K562 (cell line): ENCODE measurements at regions not wholly inside any gene's neighbourhood (a gene's known extent, or its start where the extent isn't known, plus 50 kb on each side); places are given as distances from the start of the nearest gene placed in this dataset.

Experiments used
- ATAC-seq: fragments of 200-7000 bp; cut with Tn5 transposase; 3 replicates; pipeline ENCODE4 v1.9.1; 2020; ENCODE audit warnings: moderate library complexity
- BruUV-seq: library from RNA; stranded (reverse); fragments of 400-500 nt; replicated peaks from 2 replicates; lab custom pipeline; 2021; lab: Mats Ljungman, UMichigan
- CTCF ChIA-PET: fragments of 300-600 bp; formaldehyde crosslinking; extraction: SDS; loops from one replicate; lab custom pipeline; 2021; ENCODE audit warnings: low intra/inter-chr PET ratio; lab: Yijun Ruan, JAX
- POLR2A ChIA-PET: fragments of 300-600, 350-650 bp; sonication (Branson Sonifier 250); formaldehyde crosslinking; extraction: SDS; loops from one replicate; lab custom pipeline; 2021; ENCODE audit warnings: antibody characterized with exemption, inconsistent platforms; lab: Yijun Ruan, JAX
- DNase-seq, 4 experiments: peaks; one replicate each; pipeline versions ENCODE4 v3.0.0 to v3.0.0-alpha.2; 2011 to 2018; ENCODE audit warnings: low spot score in 3 of 4, mixed read lengths in 3 of 4; ENCODE audit errors: extremely low read depth in 1 of 4
- FAIRE-seq: peaks from 2 replicates; lab custom pipeline; 2011; peaks lifted over from hg19 to GRCh38; lab: Jason Lieb, UNC
- H2AFZ ChIP-seq: 2 replicates; pipeline ENCODE4 v1.6.0; 2011; ENCODE audit warnings: low read depth, low read length, control low read depth, inconsistent platforms
- H3K27ac ChIP-seq: fragments of 200-600 bp; 3 replicates; pipeline ENCODE4 v1.8.0; 2011; ENCODE audit warnings: low read depth, mild to moderate bottlenecking, control low read depth, inconsistent platforms, low read length, moderate library complexity, mixed read lengths; ENCODE audit errors: extremely low read depth
- H3K27me3 ChIP-seq, 2 experiments: fragments of 300-600 bp in 1 of 2; 2 replicates in 1 of 2; 3 replicates in 1 of 2; pipeline versions ENCODE4 v1.6.0 to v1.8.0; 2011; ENCODE audit warnings: inconsistent platforms in 2 of 2, low read length in 2 of 2, mild to moderate bottlenecking in 1 of 2, mixed read lengths in 1 of 2, moderate library complexity in 1 of 2; ENCODE audit not compliant: control insufficient read depth in 2 of 2, insufficient read depth in 2 of 2
- H3K36me3 ChIP-seq: fragments of 300-600 bp; 3 replicates; pipeline ENCODE4 v1.8.0; 2011; ENCODE audit warnings: mild to moderate bottlenecking, low read length, inconsistent platforms; ENCODE audit not compliant: control insufficient read depth, insufficient read depth
- H3K4me1 ChIP-seq, 2 experiments: fragments of 200-600 bp in 1 of 2; replicated peaks in 1 of 2; 2 replicates in 1 of 2; 3 replicates in 1 of 2; pipeline versions ENCODE4 v1.5.1 to v1.8.0; 2011; ENCODE audit warnings: inconsistent platforms in 2 of 2, low read length in 2 of 2, mild to moderate bottlenecking in 1 of 2, mixed read lengths in 1 of 2, moderate library complexity in 1 of 2; ENCODE audit not compliant: control insufficient read depth in 2 of 2, insufficient read depth in 2 of 2
- H3K4me2 ChIP-seq: 2 replicates; pipeline ENCODE4 v1.6.1; 2011; ENCODE audit warnings: low read length, control low read depth, inconsistent platforms, mixed read lengths; ENCODE audit not compliant: insufficient read depth
- H3K4me3 ChIP-seq: fragments of 200-600 bp; sonication (generic), shearing (Covaris generic); 2 replicates; pipeline ENCODE4 v1.5.1; 2016; ENCODE audit warnings: control low read depth, inconsistent platforms
- H3K79me2 ChIP-seq: fragments of 200-600 bp; 3 replicates; pipeline ENCODE4 v1.8.0; 2011; ENCODE audit warnings: low read length, inconsistent platforms; ENCODE audit not compliant: control insufficient read depth, insufficient read depth
- H3K9ac ChIP-seq, 2 experiments: 2 replicates each; pipeline versions ENCODE4 v1.6.0 to v1.6.1; 2011; ENCODE audit warnings: low read depth in 2 of 2, low read length in 2 of 2, control low read depth in 1 of 2, inconsistent platforms in 1 of 2, mild to moderate bottlenecking in 1 of 2, mixed read lengths in 1 of 2; ENCODE audit not compliant: insufficient read depth in 1 of 2
- H3K9me1 ChIP-seq: one replicate; pipeline ENCODE4 v1.6.0; 2011; ENCODE audit warnings: inconsistent platforms, mild to moderate bottlenecking, low read length, moderate library complexity; ENCODE audit not compliant: control insufficient read depth, insufficient read depth
- H3K9me3 ChIP-seq: replicated peaks from 2 replicates; pipeline ENCODE4 v1.5.1; 2011; ENCODE audit warnings: low read depth, low read length, inconsistent platforms; ENCODE audit not compliant: control insufficient read depth, insufficient read depth
- H4K20me1 ChIP-seq: replicated peaks from 2 replicates; pipeline ENCODE4 v1.6.1; 2011; ENCODE audit warnings: low read length, inconsistent platforms, mixed read lengths; ENCODE audit not compliant: control insufficient read depth, insufficient read depth
- ARID1B ChIP-seq: fragments of 450-650 bp; IDR thresholded peaks from 2 replicates; pipeline ENCODE4 v1.6.1; 2016; ENCODE audit warnings: antibody characterized with exemption, mild to moderate bottlenecking, inconsistent platforms
- GTF2A2 ChIP-seq: IDR thresholded peaks from 2 replicates; pipeline ENCODE4 v1.6.1; 2016; ENCODE audit warnings: mild to moderate bottlenecking, missing genetic modification characterization, missing compliant biosample characterization
- MEIS2 ChIP-seq: fragments of 450-650 bp; IDR thresholded peaks from 2 replicates; pipeline ENCODE4 v1.6.1; 2014; ENCODE audit warnings: mild to moderate bottlenecking; ENCODE audit not compliant: partially characterized antibody
- RBM14 ChIP-seq: fragments of 200-400 bp; formaldehyde crosslinking; IDR thresholded peaks from 2 replicates; pipeline ENCODE4 v1.6.1; 2018; ENCODE audit warnings: low read depth, mild to moderate bottlenecking, low read length, moderate library complexity, borderline replicate concordance; ENCODE audit not compliant: insufficient read depth
- SLC30A9 ChIP-seq: fragments of 250-450 bp; sonication (Bioruptor Pico); IDR thresholded peaks from 2 replicates; pipeline ENCODE4 v1.8.0; 2022; ENCODE audit warnings: mild to moderate bottlenecking, moderate library complexity
- WGBS: fragments of 100-300 bp; shearing (Covaris generic); methylation state at CpG from one replicate; pipeline ENCODE4 v1.1.6; 2016; ENCODE audit warnings: low coverage, mixed read lengths; ENCODE audit not compliant: insufficient coverage; ENCODE audit errors: missing lambda C conversion rate; 5-methylcytosine and 5-hydroxymethylcytosine counted together
- in situ Hi-C: fragments of 300-500 bp; cut with MboI; formaldehyde crosslinking; loops from 4 replicates; pipeline ENCODE4 v1.15.0; 2018; ENCODE audit warnings: inconsistent platforms, mixed read lengths
- intact Hi-C: fragments of 100-400 bp; cut with micrococcal nuclease; formaldehyde crosslinking; loops from 2 replicates; pipeline ENCODE4 v1.14.2; 2022
- TF ChIP-seq, protein P1 (sequence below): sonication (generic); formaldehyde crosslinking; IDR thresholded peaks from 2 replicates; pipeline ENCODE4 v1.8.0; 2022; ENCODE audit warnings: missing genetic modification reagents, mild to moderate bottlenecking, moderate library complexity, borderline replicate concordance
- TF ChIP-seq, protein P2 (sequence below): fragments of 450-650 bp; formaldehyde crosslinking; IDR thresholded peaks from 2 replicates; pipeline ENCODE4 v1.4.0; 2022; ENCODE audit warnings: mild to moderate bottlenecking, moderate library complexity

DNA sequence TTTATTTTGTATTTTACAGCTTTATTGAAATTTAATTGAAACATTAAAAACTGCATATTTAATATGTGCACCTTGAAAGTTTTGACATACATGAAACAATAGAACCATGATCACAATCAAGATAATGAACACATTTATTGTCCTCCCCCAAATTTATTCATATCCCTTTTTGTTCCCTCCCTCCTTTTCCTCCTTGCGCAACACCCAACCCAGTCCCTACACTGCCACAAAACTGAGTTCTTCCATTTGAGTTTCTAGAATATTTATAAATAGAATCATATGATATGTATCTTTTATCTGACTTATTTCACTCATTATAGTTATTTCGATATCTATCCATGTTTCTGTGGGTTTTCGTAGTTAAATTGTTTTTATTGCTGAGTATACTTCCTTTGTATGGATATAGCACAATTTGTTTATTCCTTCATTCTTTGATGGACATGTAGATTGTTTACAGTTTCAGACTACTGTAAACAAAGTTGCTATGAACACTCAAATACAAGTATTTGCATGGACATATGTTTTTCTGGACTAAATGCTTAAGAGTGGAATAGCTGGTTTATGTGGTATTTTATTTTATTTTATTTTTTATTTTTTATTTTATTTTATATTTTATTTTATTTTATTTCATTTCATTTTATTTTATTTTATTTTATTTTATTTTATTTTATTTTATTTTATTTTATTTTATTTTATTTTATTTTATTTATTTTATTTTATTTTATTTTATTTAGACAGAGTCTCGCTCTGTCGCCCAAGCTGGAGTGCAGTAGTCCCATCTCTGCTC lies 359.1 kb downstream of the SLC6A15 start:
- H3K4me2 ChIP-seq: no peak overlapping the region
- H3K4me1 ChIP-seq: no peaks in the 10 kb centered on the region; a peak in 1 of 5 replicates
- no peak overlapping the region for H3K9ac ChIP-seq
- no peaks in the 10 kb centered on the region for H3K9me3 ChIP-seq
- TF ChIP-seq, protein P1, sequence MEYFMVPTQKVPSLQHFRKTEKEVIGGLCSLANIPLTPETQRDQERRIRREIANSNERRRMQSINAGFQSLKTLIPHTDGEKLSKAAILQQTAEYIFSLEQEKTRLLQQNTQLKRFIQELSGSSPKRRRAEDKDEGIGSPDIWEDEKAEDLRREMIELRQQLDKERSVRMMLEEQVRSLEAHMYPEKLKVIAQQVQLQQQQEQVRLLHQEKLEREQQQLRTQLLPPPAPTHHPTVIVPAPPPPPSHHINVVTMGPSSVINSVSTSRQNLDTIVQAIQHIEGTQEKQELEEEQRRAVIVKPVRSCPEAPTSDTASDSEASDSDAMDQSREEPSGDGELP: no peak
- TF ChIP-seq, protein P2, sequence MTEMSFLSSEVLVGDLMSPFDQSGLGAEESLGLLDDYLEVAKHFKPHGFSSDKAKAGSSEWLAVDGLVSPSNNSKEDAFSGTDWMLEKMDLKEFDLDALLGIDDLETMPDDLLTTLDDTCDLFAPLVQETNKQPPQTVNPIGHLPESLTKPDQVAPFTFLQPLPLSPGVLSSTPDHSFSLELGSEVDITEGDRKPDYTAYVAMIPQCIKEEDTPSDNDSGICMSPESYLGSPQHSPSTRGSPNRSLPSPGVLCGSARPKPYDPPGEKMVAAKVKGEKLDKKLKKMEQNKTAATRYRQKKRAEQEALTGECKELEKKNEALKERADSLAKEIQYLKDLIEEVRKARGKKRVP (CRISPR knock-in tag): no peak
- no peak overlapping the region for H3K4me3 ChIP-seq
- no peaks in the 10 kb centered on the region for H3K79me2 ChIP-seq
- ChIA-PET POLR2A (no interaction called here), CTCF (no interaction called here)
- H3K36me3 ChIP-seq: no peaks in the 10 kb centered on the region
- 2% methylated on average over 5 of the region's 5 CpGs for WGBS
- H3K27ac ChIP-seq: no peak overlapping the region
- no peak for ATAC-seq
- no peaks in the 10 kb centered on the region for H4K20me1 ChIP-seq
- no peak for DNase-seq
- BruUV-seq: no TSS peak
- no peaks in the 10 kb centered on the region for H3K9me1 ChIP-seq
- in situ Hi-C loops (no loop called here), intact Hi-C loops (no loop called here)
- H2AFZ ChIP-seq: no peak overlapping the region
- no peaks in the 10 kb centered on the region for H3K27me3 ChIP-seq
- FAIRE-seq: no peak

DNA sequence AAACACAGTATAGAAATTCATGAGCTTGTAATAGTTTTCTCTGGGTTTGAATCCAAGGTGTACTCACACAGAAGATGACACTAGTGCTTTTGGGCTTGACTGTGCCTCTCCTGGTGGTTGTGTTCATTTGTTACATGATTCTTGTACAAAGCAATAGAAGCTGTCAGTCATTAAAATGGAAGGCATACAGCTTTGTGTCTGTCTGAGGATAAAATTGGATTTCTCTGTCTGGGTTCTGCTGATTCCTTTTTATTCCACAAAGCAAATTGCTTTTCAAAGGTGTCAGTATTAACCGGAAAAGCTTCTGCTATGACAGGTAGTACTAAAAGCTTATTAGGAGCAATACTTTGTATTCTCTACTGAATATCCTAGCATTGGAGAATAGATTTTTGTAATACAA lies 361.2 kb downstream of the SLC6A15 start:
- no peaks in the 10 kb centered on the region for H3K9me3 ChIP-seq
- no peak overlapping the region for H3K27ac ChIP-seq
- ATAC-seq (no peak), FAIRE-seq (no peak), DNase-seq (no peak)
- intact Hi-C loops (no loop called here), in situ Hi-C loops (no loop called here)
- CTCF ChIA-PET: no interaction called here
- H2AFZ ChIP-seq: no peak overlapping the region
- H3K36me3 ChIP-seq: no peaks in the 10 kb centered on the region
- H3K4me2 ChIP-seq: no peak overlapping the region
- POLR2A ChIA-PET: no interaction called here
- no peak for TF ChIP-seq GTF2A2 (tag)
- no peak for TF ChIP-seq ARID1B
- no peak for TF ChIP-seq RBM14
- TF ChIP-seq SLC30A9 (CRISPR knock-in tag): no peak
- no peak for TF ChIP-seq MEIS2
- H3K79me2 ChIP-seq: no peaks in the 10 kb centered on the region
- H3K9ac ChIP-seq: no peak overlapping the region
- BruUV-seq: no TSS peak
- H3K4me3 ChIP-seq: no peak overlapping the region
- H4K20me1 ChIP-seq: no peaks in the 10 kb centered on the region
- H3K4me1 ChIP-seq: no peaks in the 10 kb centered on the region; a peak in 1 of 5 replicates
- WGBS: 11% methylated on average over 1 of the region's 1 CpG
- no peaks in the 10 kb centered on the region for H3K27me3 ChIP-seq
- H3K9me1 ChIP-seq: no peaks in the 10 kb centered on the region
